K562 (cell line): ENCODE measurements at regions not wholly inside any gene's neighbourhood (a gene's known extent, or its start where the extent isn't known, plus 50 kb on each side); places are given as distances from the start of the nearest gene placed in this dataset.

ENCODE experiments used
- ATAC-seq: fragments of 200-7000 bp; cut with Tn5 transposase; 3 replicates; pipeline ENCODE4 v1.9.1; 2020; ENCODE audit warnings: moderate library complexity
- BruUV-seq: library from RNA; stranded (reverse); fragments of 400-500 nt; replicated peaks from 2 replicates; lab custom pipeline; 2021; lab: Mats Ljungman, UMichigan
- CTCF ChIA-PET: fragments of 300-600 bp; formaldehyde crosslinking; extraction: SDS; loops from one replicate; lab custom pipeline; 2021; ENCODE audit warnings: low intra/inter-chr PET ratio; lab: Yijun Ruan, JAX
- POLR2A ChIA-PET: fragments of 300-600, 350-650 bp; sonication (Branson Sonifier 250); formaldehyde crosslinking; extraction: SDS; loops from one replicate; lab custom pipeline; 2021; ENCODE audit warnings: antibody characterized with exemption, inconsistent platforms; lab: Yijun Ruan, JAX
- DNase-seq, 4 experiments: peaks; one replicate each; pipeline versions ENCODE4 v3.0.0 to v3.0.0-alpha.2; 2011 to 2018; ENCODE audit warnings: low spot score in 3 of 4, mixed read lengths in 3 of 4; ENCODE audit errors: extremely low read depth in 1 of 4
- FAIRE-seq: peaks from 2 replicates; lab custom pipeline; 2011; peaks lifted over from hg19 to GRCh38; lab: Jason Lieb, UNC
- H2AFZ ChIP-seq: 2 replicates; pipeline ENCODE4 v1.6.0; 2011; ENCODE audit warnings: low read depth, low read length, control low read depth, inconsistent platforms
- H3K27ac ChIP-seq: fragments of 200-600 bp; 3 replicates; pipeline ENCODE4 v1.8.0; 2011; ENCODE audit warnings: low read depth, mild to moderate bottlenecking, control low read depth, inconsistent platforms, low read length, moderate library complexity, mixed read lengths; ENCODE audit errors: extremely low read depth
- H3K27me3 ChIP-seq, 2 experiments: fragments of 300-600 bp in 1 of 2; 2 replicates in 1 of 2; 3 replicates in 1 of 2; pipeline versions ENCODE4 v1.6.0 to v1.8.0; 2011; ENCODE audit warnings: inconsistent platforms in 2 of 2, low read length in 2 of 2, mild to moderate bottlenecking in 1 of 2, mixed read lengths in 1 of 2, moderate library complexity in 1 of 2; ENCODE audit not compliant: control insufficient read depth in 2 of 2, insufficient read depth in 2 of 2
- H3K36me3 ChIP-seq: fragments of 300-600 bp; 3 replicates; pipeline ENCODE4 v1.8.0; 2011; ENCODE audit warnings: mild to moderate bottlenecking, low read length, inconsistent platforms; ENCODE audit not compliant: control insufficient read depth, insufficient read depth
- H3K4me1 ChIP-seq, 2 experiments: fragments of 200-600 bp in 1 of 2; replicated peaks in 1 of 2; 2 replicates in 1 of 2; 3 replicates in 1 of 2; pipeline versions ENCODE4 v1.5.1 to v1.8.0; 2011; ENCODE audit warnings: inconsistent platforms in 2 of 2, low read length in 2 of 2, mild to moderate bottlenecking in 1 of 2, mixed read lengths in 1 of 2, moderate library complexity in 1 of 2; ENCODE audit not compliant: control insufficient read depth in 2 of 2, insufficient read depth in 2 of 2
- H3K4me2 ChIP-seq: 2 replicates; pipeline ENCODE4 v1.6.1; 2011; ENCODE audit warnings: low read length, control low read depth, inconsistent platforms, mixed read lengths; ENCODE audit not compliant: insufficient read depth
- H3K4me3 ChIP-seq: fragments of 200-600 bp; sonication (generic), shearing (Covaris generic); 2 replicates; pipeline ENCODE4 v1.5.1; 2016; ENCODE audit warnings: control low read depth, inconsistent platforms
- H3K79me2 ChIP-seq: fragments of 200-600 bp; 3 replicates; pipeline ENCODE4 v1.8.0; 2011; ENCODE audit warnings: low read length, inconsistent platforms; ENCODE audit not compliant: control insufficient read depth, insufficient read depth
- H3K9ac ChIP-seq, 2 experiments: 2 replicates each; pipeline versions ENCODE4 v1.6.0 to v1.6.1; 2011; ENCODE audit warnings: low read depth in 2 of 2, low read length in 2 of 2, control low read depth in 1 of 2, inconsistent platforms in 1 of 2, mild to moderate bottlenecking in 1 of 2, mixed read lengths in 1 of 2; ENCODE audit not compliant: insufficient read depth in 1 of 2
- H3K9me1 ChIP-seq: one replicate; pipeline ENCODE4 v1.6.0; 2011; ENCODE audit warnings: inconsistent platforms, mild to moderate bottlenecking, low read length, moderate library complexity; ENCODE audit not compliant: control insufficient read depth, insufficient read depth
- H3K9me3 ChIP-seq: replicated peaks from 2 replicates; pipeline ENCODE4 v1.5.1; 2011; ENCODE audit warnings: low read depth, low read length, inconsistent platforms; ENCODE audit not compliant: control insufficient read depth, insufficient read depth
- H4K20me1 ChIP-seq: replicated peaks from 2 replicates; pipeline ENCODE4 v1.6.1; 2011; ENCODE audit warnings: low read length, inconsistent platforms, mixed read lengths; ENCODE audit not compliant: control insufficient read depth, insufficient read depth
- EHMT2 ChIP-seq: fragments of 450-650 bp; IDR thresholded peaks from 2 replicates; pipeline ENCODE4 v1.6.1; 2018; ENCODE audit warnings: antibody characterized with exemption
- ELF2 ChIP-seq: fragments of 250-450 bp; sonication (Bioruptor Pico); IDR thresholded peaks from 2 replicates; pipeline ENCODE4 v1.5.0; 2021; ENCODE audit warnings: mild to moderate bottlenecking
- HMGN3 ChIP-seq: IDR thresholded peaks from 2 replicates; pipeline ENCODE4 v1.6.1; 2011; ENCODE audit warnings: borderline replicate concordance, low read depth, mild to moderate bottlenecking, mixed read lengths, low read length; ENCODE audit not compliant: insufficient read length; ENCODE audit errors: extremely low read depth
- KLF16 ChIP-seq: IDR thresholded peaks from 2 replicates; pipeline ENCODE4 v1.6.1; 2016; ENCODE audit warnings: antibody characterized with exemption
- MEF2A ChIP-seq: IDR thresholded peaks from 2 replicates; pipeline ENCODE4 v1.6.1; 2011; ENCODE audit warnings: low read depth, mild to moderate bottlenecking, low read length, moderate library complexity; ENCODE audit not compliant: control insufficient read depth
- MIER1 ChIP-seq: fragments of 450-650 bp; IDR thresholded peaks from 2 replicates; pipeline ENCODE4 v1.6.1; 2016; ENCODE audit warnings: antibody characterized with exemption, mild to moderate bottlenecking, low read depth
- PHF20 ChIP-seq: fragments of 450-650 bp; IDR thresholded peaks from 2 replicates; pipeline ENCODE4 v1.6.1; 2018; ENCODE audit not compliant: partially characterized antibody
- PHF21A ChIP-seq: fragments of 450-650 bp; IDR thresholded peaks from 2 replicates; pipeline ENCODE4 v1.6.1; 2017; ENCODE audit warnings: low read depth, borderline replicate concordance
- RBM14 ChIP-seq: fragments of 200-400 bp; formaldehyde crosslinking; IDR thresholded peaks from 2 replicates; pipeline ENCODE4 v1.6.1; 2018; ENCODE audit warnings: low read depth, mild to moderate bottlenecking, low read length, moderate library complexity, borderline replicate concordance; ENCODE audit not compliant: insufficient read depth
- SMAD4 ChIP-seq: fragments of 250-450 bp; sonication (Bioruptor Pico); conservative IDR thresholded peaks from 2 replicates; pipeline ENCODE4 v1.8.0; 2021; ENCODE audit warnings: inconsistent platforms, mild to moderate bottlenecking, moderate library complexity
- SRSF9 ChIP-seq: fragments of 200-400 bp; formaldehyde crosslinking; IDR thresholded peaks from 2 replicates; pipeline ENCODE4 v1.6.1; 2017; ENCODE audit warnings: low read depth, low read length, borderline replicate concordance
- ZC3H11A ChIP-seq: IDR thresholded peaks from 2 replicates; pipeline ENCODE4 v1.6.1; 2012; ENCODE audit warnings: low read depth, low read length, improper control_type of control experiment
- ZNF282 ChIP-seq: sonication (generic); formaldehyde crosslinking; IDR thresholded peaks from 2 replicates; pipeline ENCODE4 v1.8.1; 2023; ENCODE audit warnings: missing genetic modification reagents
- ZNF316 ChIP-seq: fragments of 450-650 bp; IDR thresholded peaks from 2 replicates; pipeline ENCODE4 v1.6.1; 2016
- ZNF707 ChIP-seq: fragments of 250-450 bp; sonication (Bioruptor Pico); conservative IDR thresholded peaks from 2 replicates; pipeline ENCODE4 v1.8.0; 2022; ENCODE audit warnings: inconsistent platforms, mild to moderate bottlenecking, moderate library complexity
- ZNF75A ChIP-seq: fragments of 450-650 bp; formaldehyde crosslinking; IDR thresholded peaks from 2 replicates; pipeline ENCODE4 v1.4.0; 2020; ENCODE audit warnings: mild to moderate bottlenecking
- WGBS: fragments of 100-300 bp; shearing (Covaris generic); methylation state at CpG from one replicate; pipeline ENCODE4 v1.1.6; 2016; ENCODE audit warnings: low coverage, mixed read lengths; ENCODE audit not compliant: insufficient coverage; ENCODE audit errors: missing lambda C conversion rate; 5-methylcytosine and 5-hydroxymethylcytosine counted together
- in situ Hi-C: fragments of 300-500 bp; cut with MboI; formaldehyde crosslinking; loops from 4 replicates; pipeline ENCODE4 v1.15.0; 2018; ENCODE audit warnings: inconsistent platforms, mixed read lengths
- intact Hi-C: fragments of 100-400 bp; cut with micrococcal nuclease; formaldehyde crosslinking; loops from 2 replicates; pipeline ENCODE4 v1.14.2; 2022
- TF ChIP-seq, protein P1 (sequence below): fragments of 450-650 bp; conservative IDR thresholded peaks from 2 replicates; pipeline ENCODE4 v1.6.1; 2016; ENCODE audit warnings: missing genetic modification characterization, low read depth, mild to moderate bottlenecking, missing compliant biosample characterization, moderate library complexity

DNA sequence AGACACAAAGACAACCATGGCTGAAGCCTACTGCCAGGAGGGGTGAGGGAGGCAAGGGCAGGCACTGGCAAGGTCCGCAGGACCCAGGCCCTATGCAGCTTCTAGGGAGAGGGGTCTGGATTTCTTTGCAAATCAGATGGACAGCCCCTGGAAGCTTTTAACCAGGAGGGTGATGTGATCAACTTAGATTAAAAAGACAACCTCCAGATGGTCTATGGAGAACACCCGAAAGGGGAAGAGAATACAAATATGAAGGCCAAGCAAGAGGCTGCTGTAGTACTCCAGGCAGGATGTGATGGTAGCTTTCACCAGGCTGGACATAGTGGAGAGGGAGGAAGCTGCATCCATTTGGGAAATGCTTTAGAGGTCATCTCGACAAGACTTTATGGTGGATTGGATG, 83.3 kb upstream of the TSPAN11 start:
- Histone ChIP-seq H3K36me3 (no peaks in the 10 kb centered on the region), H3K4me2 (no peak overlapping the region), H2AFZ (no peak overlapping the region), H4K20me1 (no peaks in the 10 kb centered on the region), H3K79me2 (no peaks in the 10 kb centered on the region), H3K9ac (no peak overlapping the region), H3K4me1 (peaks cover 0 to 2% of the 10 kb centered on the region in 2 experiments; a peak in 2 of 5 replicates), H3K27me3 (peaks cover 5 to 28% of the 10 kb centered on the region in 2 experiments), H3K9me3 (no peaks in the 10 kb centered on the region), H3K4me3 (no peak overlapping the region), H3K27ac (no peak overlapping the region), H3K9me1 (no peaks in the 10 kb centered on the region)
- BruUV-seq: no TSS peak
- ChIA-PET CTCF (no interaction called here), POLR2A (no interaction called here)
- intact Hi-C loops (no loop called here), in situ Hi-C loops (loop anchor here (5.0 kb wide), 1 partner anchor 394 kb away; no protein-coding TSS in a partner anchor)
- TF ChIP-seq KLF16 (no peak), PHF20 (no peak), HMGN3 (no peak), ZC3H11A (no peak), RBM14 (no peak), ZNF707 (CRISPR knock-in tag) (no peak), SMAD4 (CRISPR knock-in tag) (no peak), PHF21A (no peak), MIER1 (no peak), EHMT2 (no peak), ELF2 (no peak), ZNF316 (no peak), SRSF9 (no peak), ZNF75A (no peak), MEF2A (no peak), ZNF282 (CRISPR knock-in tag) (no peak)
- TF ChIP-seq, protein P1, sequence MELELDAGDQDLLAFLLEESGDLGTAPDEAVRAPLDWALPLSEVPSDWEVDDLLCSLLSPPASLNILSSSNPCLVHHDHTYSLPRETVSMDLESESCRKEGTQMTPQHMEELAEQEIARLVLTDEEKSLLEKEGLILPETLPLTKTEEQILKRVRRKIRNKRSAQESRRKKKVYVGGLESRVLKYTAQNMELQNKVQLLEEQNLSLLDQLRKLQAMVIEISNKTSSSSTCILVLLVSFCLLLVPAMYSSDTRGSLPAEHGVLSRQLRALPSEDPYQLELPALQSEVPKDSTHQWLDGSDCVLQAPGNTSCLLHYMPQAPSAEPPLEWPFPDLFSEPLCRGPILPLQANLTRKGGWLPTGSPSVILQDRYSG (tag): no peak
- ATAC-seq (no peak), FAIRE-seq (no peak), DNase-seq (no peak)
- WGBS: 3% methylated on average over 3 of the region's 3 CpGs
